ENCODE measurements at regions not wholly inside any gene's neighbourhood (a gene's known extent, or its start where the extent isn't known, plus 50 kb on each side); places are given as distances from the start of the nearest gene placed in this dataset.

DNA sequence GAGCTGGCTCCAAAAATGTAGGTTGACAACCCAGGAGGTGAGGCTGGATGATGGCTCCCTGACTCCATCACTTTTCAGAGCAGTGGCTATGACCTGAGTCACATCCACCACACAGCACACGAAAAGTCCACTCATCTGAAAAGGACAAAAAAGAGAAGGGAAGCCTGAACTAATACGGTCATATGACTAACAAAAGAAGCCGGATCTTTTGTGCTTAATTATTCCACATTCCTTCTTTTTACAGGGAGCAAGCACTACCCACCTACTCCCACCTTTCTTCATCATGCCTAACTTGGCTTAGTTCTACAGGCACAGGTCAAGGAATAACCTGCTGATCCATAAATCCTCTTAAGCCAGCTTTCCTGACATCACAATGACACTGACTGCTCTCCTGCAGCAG is 601.3 kb upstream of the MIR17HG start:
- Histone ChIP-seq H3K27me3 (ENCODE audit: low read length) (no peaks in the 10 kb centered on the region), H3K36me3 (ENCODE audit: low read depth, low read length) (no peaks in the 10 kb centered on the region), H3K4me1 (ENCODE audit: insufficient read depth, low read length) (no peaks in the 10 kb centered on the region), H3K9me2 (replicated peaks; ENCODE audit: low read length) (no peaks in the 10 kb centered on the region), H3K4me2 (ENCODE audit: low read length) (no peak overlapping the region), H3F3A (ENCODE audit: low read length, unreplicated experiment) (no peaks in the 10 kb centered on the region), H3K9ac (ENCODE audit: low read length) (no peak overlapping the region), H3K79me2 (ENCODE audit: low read length) (no peaks in the 10 kb centered on the region), H3K27ac (ENCODE audit: low read length) (no peak overlapping the region), H4K20me1 (ENCODE audit: low read length) (no peaks in the 10 kb centered on the region), H3K9me3 (ENCODE audit: low read length) (no peaks in the 10 kb centered on the region), H2AFZ (ENCODE audit: low read length) (no peak overlapping the region), H3K4me3 (ENCODE audit: low read length) (no peak overlapping the region)
- ATAC-seq, result no peak
- TF ChIP-seq, protein P1, sequence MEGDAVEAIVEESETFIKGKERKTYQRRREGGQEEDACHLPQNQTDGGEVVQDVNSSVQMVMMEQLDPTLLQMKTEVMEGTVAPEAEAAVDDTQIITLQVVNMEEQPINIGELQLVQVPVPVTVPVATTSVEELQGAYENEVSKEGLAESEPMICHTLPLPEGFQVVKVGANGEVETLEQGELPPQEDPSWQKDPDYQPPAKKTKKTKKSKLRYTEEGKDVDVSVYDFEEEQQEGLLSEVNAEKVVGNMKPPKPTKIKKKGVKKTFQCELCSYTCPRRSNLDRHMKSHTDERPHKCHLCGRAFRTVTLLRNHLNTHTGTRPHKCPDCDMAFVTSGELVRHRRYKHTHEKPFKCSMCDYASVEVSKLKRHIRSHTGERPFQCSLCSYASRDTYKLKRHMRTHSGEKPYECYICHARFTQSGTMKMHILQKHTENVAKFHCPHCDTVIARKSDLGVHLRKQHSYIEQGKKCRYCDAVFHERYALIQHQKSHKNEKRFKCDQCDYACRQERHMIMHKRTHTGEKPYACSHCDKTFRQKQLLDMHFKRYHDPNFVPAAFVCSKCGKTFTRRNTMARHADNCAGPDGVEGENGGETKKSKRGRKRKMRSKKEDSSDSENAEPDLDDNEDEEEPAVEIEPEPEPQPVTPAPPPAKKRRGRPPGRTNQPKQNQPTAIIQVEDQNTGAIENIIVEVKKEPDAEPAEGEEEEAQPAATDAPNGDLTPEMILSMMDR (conservative IDR thresholded peaks at IDR 0.05; ENCODE audit: low read depth, low read length), result no peak
- TF ChIP-seq EZH2phosphoT487 (IDR thresholded peaks at IDR 0.05; ENCODE audit: borderline replicate concordance, low read length) (no peak), EZH2 (IDR thresholded peaks at IDR 0.05; ENCODE audit: low read length, unreplicated experiment) (no peak)
- ChIA-PET POLR2A (ENCODE audit: unreplicated experiment) (no interaction called here), CTCF (no interaction called here)
- no peak for DNase-seq
- intact Hi-C loops (cut with micrococcal nuclease), result no loop called here
- no TSS peak for BruUV-seq (replicated peaks)

DNA sequence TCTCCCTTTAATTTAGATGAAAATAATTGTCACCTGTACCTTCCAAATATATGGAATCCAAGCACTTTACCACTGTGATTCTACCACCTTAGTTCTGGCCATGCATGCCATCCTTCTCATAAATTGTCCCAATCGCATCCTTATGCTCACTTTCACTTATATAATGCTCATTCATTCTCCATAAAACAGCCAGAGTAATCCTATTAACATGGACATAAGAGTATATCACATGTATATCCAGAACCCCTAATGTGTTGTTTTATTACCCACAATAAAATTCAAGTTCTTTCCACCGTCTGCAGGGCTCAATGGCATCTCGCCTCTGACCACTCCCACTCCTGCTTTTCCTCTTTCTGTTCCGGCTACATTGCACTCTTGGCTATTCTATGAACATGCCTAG is 597.5 kb upstream of the MIR17HG start:
- intact Hi-C loops (cut with micrococcal nuclease), result no loop called here
- H3K4me1 ChIP-seq (ENCODE audit: insufficient read depth, low read length), result no peaks in the 10 kb centered on the region
- H3K27me3 ChIP-seq (ENCODE audit: low read length), result no peaks in the 10 kb centered on the region

GRCh38 chr13:90751026-90751425 is 596.5 kb upstream of the MIR17HG start:
- H3F3A ChIP-seq (ENCODE audit: low read length, unreplicated experiment), result no peaks in the 10 kb centered on the region
- intact Hi-C loops (cut with micrococcal nuclease), result no loop called here
- BruUV-seq (replicated peaks), result no TSS peak

More for the DNA sequence above, 597.5 kb upstream of the MIR17HG start:
- DNase-seq, result no peak
- no peaks in the 10 kb centered on the region for H3K79me2 ChIP-seq (ENCODE audit: low read length)
- no peak overlapping the region for H2AFZ ChIP-seq (ENCODE audit: low read length)
- CTCF ChIA-PET, result no interaction called here
- no peak overlapping the region for H3K27ac ChIP-seq (ENCODE audit: low read length)
- H3K9me2 ChIP-seq (replicated peaks; ENCODE audit: low read length), result no peaks in the 10 kb centered on the region
- H3K36me3 ChIP-seq (ENCODE audit: low read depth, low read length), result no peaks in the 10 kb centered on the region
- no peaks in the 10 kb centered on the region for H3F3A ChIP-seq (ENCODE audit: low read length, unreplicated experiment)
- POLR2A ChIA-PET (ENCODE audit: unreplicated experiment), result no interaction called here
- H3K9ac ChIP-seq (ENCODE audit: low read length), result no peak overlapping the region
- H3K4me3 ChIP-seq (ENCODE audit: low read length), result no peak overlapping the region
- no peak for TF ChIP-seq EZH2 (IDR thresholded peaks at IDR 0.05; ENCODE audit: low read length, unreplicated experiment)
- TF ChIP-seq, protein P1 (conservative IDR thresholded peaks at IDR 0.05; ENCODE audit: low read depth, low read length), result no peak
- H4K20me1 ChIP-seq (ENCODE audit: low read length), result no peaks in the 10 kb centered on the region
- no peaks in the 10 kb centered on the region for H3K9me3 ChIP-seq (ENCODE audit: low read length)
- no peak overlapping the region for H3K4me2 ChIP-seq (ENCODE audit: low read length)
- ATAC-seq, result no peak
- no TSS peak for BruUV-seq (replicated peaks)

More at GRCh38 chr13:90751026-90751425, 596.5 kb upstream of the MIR17HG start:
- H4K20me1 ChIP-seq (ENCODE audit: low read length), result no peaks in the 10 kb centered on the region
- TF ChIP-seq EZH2phosphoT487 (IDR thresholded peaks at IDR 0.05; ENCODE audit: borderline replicate concordance, low read length) (no peak), EZH2 (IDR thresholded peaks at IDR 0.05; ENCODE audit: low read length, unreplicated experiment) (no peak)
- TF ChIP-seq, protein P1 (conservative IDR thresholded peaks at IDR 0.05; ENCODE audit: low read depth, low read length), result no peak
- ChIA-PET CTCF (no interaction called here), POLR2A (ENCODE audit: unreplicated experiment) (no interaction called here)
- H3K4me1 ChIP-seq (ENCODE audit: insufficient read depth, low read length), result no peaks in the 10 kb centered on the region
- no peaks in the 10 kb centered on the region for H3K27me3 ChIP-seq (ENCODE audit: low read length)
- no peaks in the 10 kb centered on the region for H3K36me3 ChIP-seq (ENCODE audit: low read depth, low read length)
- no peak overlapping the region for H3K9ac ChIP-seq (ENCODE audit: low read length)
- H3K4me3 ChIP-seq (ENCODE audit: low read length), result no peak overlapping the region
- DNase-seq (no peak), ATAC-seq (no peak)
- H3K79me2 ChIP-seq (ENCODE audit: low read length), result no peaks in the 10 kb centered on the region
- H3K4me2 ChIP-seq (ENCODE audit: low read length), result no peak overlapping the region
- no peaks in the 10 kb centered on the region for H3K9me2 ChIP-seq (replicated peaks; ENCODE audit: low read length)
- H2AFZ ChIP-seq (ENCODE audit: low read length), result no peak overlapping the region
- H3K27ac ChIP-seq (ENCODE audit: low read length), result no peak overlapping the region
- no peaks in the 10 kb centered on the region for H3K9me3 ChIP-seq (ENCODE audit: low read length)
